Right cardiac atrium (tissue), 5 donors: ENCODE measurements at regions not wholly inside any gene's neighbourhood (a gene's known extent, or its start where the extent isn't known, plus 50 kb on each side); places are given as distances from the start of the nearest gene placed in this dataset.

Source experiments
- ATAC-seq, 2 donors: fragments of 200-7000 bp; cut with Tn5 transposase; one replicate each; pipeline versions ENCODE4 v1.8.0 to v1.9.1; 2020; ENCODE audit warnings: moderate library complexity in 2 of 2, mild to moderate bottlenecking in 1 of 2
- DNase-seq, 3 donors: peaks; one replicate each; pipeline ENCODE4 v3.0.0-alpha.2; 2020
- H3K27ac ChIP-seq: one replicate; pipeline ENCODE4 v1.5.1; 2013; ENCODE audit warnings: mild to moderate bottlenecking, low read length, control low read depth, moderate library complexity
- H3K27me3 ChIP-seq: one replicate; pipeline ENCODE4 v1.6.1; 2013; ENCODE audit not compliant: control insufficient read depth, insufficient read depth
- H3K4me1 ChIP-seq: one replicate; pipeline ENCODE4 v1.6.1; 2013; ENCODE audit warnings: low read length; ENCODE audit not compliant: control insufficient read depth, insufficient read depth
- H3K4me3 ChIP-seq: one replicate; pipeline ENCODE4 v1.5.1; 2013; ENCODE audit warnings: low read length, control low read depth
- H3K9me3 ChIP-seq: one replicate; pipeline ENCODE4 v1.6.1; 2013; ENCODE audit warnings: low read length; ENCODE audit not compliant: control insufficient read depth
- WGBS: extraction: QIAGEN DNeasy Blood & Tissue Kit; methylation state at CpG from one replicate; pipeline ENCODE4 v1.1.7; 2013; 5-methylcytosine and 5-hydroxymethylcytosine counted together
- intact Hi-C, 4 donors: fragments of 100-400 bp; cut with DNase I; formaldehyde crosslinking; loops; one replicate each; pipeline versions ENCODE4 v1.11.0 to v1.14.0; 2022 to 2023
- donor health status: healthy with polysubstance abuse.
- donor health status: DM: no; HTN: yes; CAD: no.
- donor health status: DM: no; HTN: no; CAD: no.
- donor health status: DM: no; HTN: yes; CAD: no; lungs with severe emphysema.
- donor health status: DM: yes; HTN: yes; CAD: no.

DNA sequence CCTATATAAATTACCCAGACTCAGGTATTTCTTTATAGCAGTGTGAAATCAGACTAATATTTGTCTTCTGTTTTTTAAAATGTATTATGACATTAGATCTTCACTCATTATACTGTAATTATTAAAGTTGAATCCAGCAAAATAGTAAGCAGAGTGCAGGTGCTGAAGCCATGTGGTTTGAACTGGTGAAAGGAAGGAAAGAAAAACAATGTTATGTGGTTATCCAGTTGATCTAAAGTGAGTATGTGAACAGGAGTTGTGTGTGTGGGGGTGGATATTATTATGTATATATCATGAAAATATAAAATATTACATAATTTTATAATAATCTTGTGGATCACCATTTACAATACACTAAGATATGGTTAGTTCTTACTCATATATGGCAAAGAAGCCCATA is 593.7 kb downstream of the SEMA5A start:
- no peaks in the 10 kb centered on the region for H3K27me3 ChIP-seq
- no peak overlapping the region for H3K4me3 ChIP-seq
- ATAC-seq (no peak), DNase-seq (no peak)
- H3K27ac ChIP-seq: no peak overlapping the region
- intact Hi-C loops: no loop called here
- no peaks in the 10 kb centered on the region for H3K4me1 ChIP-seq
- H3K9me3 ChIP-seq: peaks cover 4% of the 10 kb centered on the region

GRCh38 chr5:8953016-8953415 is 592.9 kb downstream of the SEMA5A start:
- peaks cover 4% of the 10 kb centered on the region for H3K9me3 ChIP-seq
- H3K4me1 ChIP-seq: no peaks in the 10 kb centered on the region
- H3K27me3 ChIP-seq: no peaks in the 10 kb centered on the region
- DNase-seq (no peak), ATAC-seq (no peak)
- intact Hi-C loops: no loop called here
- H3K27ac ChIP-seq: no peak overlapping the region
- H3K4me3 ChIP-seq: no peak overlapping the region
- WGBS: 46% methylated on average over 1 of the region's 1 CpG

DNA sequence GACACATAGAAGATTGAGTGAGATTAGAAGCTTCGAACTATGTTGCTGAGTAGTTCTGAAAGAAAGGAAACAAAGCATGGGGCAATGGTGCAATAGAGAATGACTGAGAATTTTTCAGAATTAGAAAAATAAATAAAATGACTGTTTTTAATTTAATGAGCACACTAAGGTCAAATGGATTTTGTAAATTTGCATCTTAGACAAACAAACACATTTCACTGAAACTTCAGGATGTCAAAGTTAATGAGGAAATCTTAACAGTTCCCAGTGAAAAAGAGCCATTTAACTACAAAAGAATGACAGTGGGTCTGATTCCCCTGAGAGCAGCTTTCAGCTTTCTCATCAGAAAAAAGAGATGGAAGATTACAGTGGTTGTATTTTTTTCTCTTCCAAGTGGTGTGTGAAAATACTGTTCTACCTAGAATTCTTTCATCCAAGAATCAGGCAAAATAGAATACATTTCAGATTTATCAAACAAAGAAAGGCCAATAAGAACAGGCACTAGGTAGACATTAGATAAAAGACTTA is 591.9 kb downstream of the SEMA5A start:
- 71% methylated on average over 1 of the region's 1 CpG for WGBS
- Histone ChIP-seq H3K9me3 (peaks cover 4% of the 10 kb centered on the region), H3K4me1 (no peaks in the 10 kb centered on the region), H3K27ac (no peak overlapping the region), H3K4me3 (no peak overlapping the region), H3K27me3 (no peaks in the 10 kb centered on the region)
- DNase-seq (no peak), ATAC-seq (no peak)
- intact Hi-C loops: no loop called here

GRCh38 chr5:8954801-8955200 is 591.1 kb downstream of the SEMA5A start:
- DNase-seq (no peak), ATAC-seq (no peak)
- intact Hi-C loops: no loop called here
- Histone ChIP-seq H3K4me3 (no peak overlapping the region), H3K4me1 (no peaks in the 10 kb centered on the region), H3K27ac (no peak overlapping the region), H3K27me3 (no peaks in the 10 kb centered on the region), H3K9me3 (peaks cover 4% of the 10 kb centered on the region)
- 48% methylated on average over 2 of the region's 2 CpGs for WGBS

GRCh38 chr5:8956659-8957058 is 589.2 kb downstream of the SEMA5A start:
- Histone ChIP-seq H3K27me3 (no peaks in the 10 kb centered on the region), H3K9me3 (peaks cover 4% of the 10 kb centered on the region), H3K4me1 (no peaks in the 10 kb centered on the region), H3K4me3 (no peak overlapping the region), H3K27ac (no peak overlapping the region)
- 86% methylated on average over 2 of the region's 2 CpGs for WGBS
- no peak for DNase-seq
- ATAC-seq: no peak
- intact Hi-C loops: no loop called here

DNA sequence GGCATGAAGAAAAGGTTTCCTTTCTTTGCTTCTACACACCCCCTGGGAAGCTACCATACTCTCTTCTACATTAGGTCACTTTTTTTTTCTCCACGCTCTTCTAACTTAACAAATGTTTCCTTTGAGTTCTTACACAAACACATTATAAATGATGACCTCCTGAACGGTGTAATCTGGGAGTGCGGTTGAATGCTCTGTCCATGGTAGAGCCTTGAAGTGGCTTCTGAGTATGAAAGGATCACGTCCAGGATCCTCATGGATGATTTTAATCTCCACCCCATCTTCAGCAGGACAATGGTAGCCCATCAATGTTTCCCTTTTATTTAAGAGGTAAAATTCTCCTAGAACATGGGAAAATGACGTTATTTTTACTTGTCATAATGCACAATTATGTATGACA is 587.3 kb downstream of the SEMA5A start:
- intact Hi-C loops: loop anchor here in 1 of 4 donors (2.0 kb wide), 1 partner anchor 34 kb away; no protein-coding TSS in a partner anchor
- Histone ChIP-seq H3K4me1 (no peaks in the 10 kb centered on the region), H3K27me3 (no peaks in the 10 kb centered on the region), H3K4me3 (no peak overlapping the region), H3K9me3 (peaks cover 4% of the 10 kb centered on the region), H3K27ac (no peak overlapping the region)
- ATAC-seq: no peak
- 62% methylated on average over 5 of the region's 5 CpGs for WGBS
- DNase-seq: no peak

GRCh38 chr5:8961219-8961618 is 584.7 kb downstream of the SEMA5A start:
- ATAC-seq (no peak), DNase-seq (no peak)
- intact Hi-C loops: no loop called here
- Histone ChIP-seq H3K27me3 (no peaks in the 10 kb centered on the region), H3K9me3 (peaks cover 2% of the 10 kb centered on the region), H3K4me1 (no peaks in the 10 kb centered on the region), H3K4me3 (no peak overlapping the region), H3K27ac (no peak overlapping the region)
- 69% methylated on average over 3 of the region's 3 CpGs for WGBS

DNA sequence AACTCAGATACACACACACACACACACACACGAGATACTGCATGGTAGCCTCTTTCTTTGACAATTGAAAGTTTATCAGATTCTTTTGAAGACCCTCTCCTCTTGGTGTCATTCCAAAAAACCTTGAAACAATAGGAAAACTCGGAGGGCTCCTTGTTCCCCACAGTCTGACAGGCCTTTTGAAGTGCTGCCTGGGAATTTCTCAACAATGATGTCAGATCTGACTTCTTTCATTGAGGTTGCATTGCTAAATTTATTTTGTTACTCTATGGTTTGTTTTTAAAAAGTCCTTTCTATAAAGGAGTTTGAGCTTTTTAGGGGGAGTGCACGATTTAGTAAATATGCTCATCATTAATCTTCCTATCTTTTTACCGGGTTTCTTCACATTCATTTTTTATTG is 583.9 kb downstream of the SEMA5A start:
- H3K9me3 ChIP-seq: peaks cover 2% of the 10 kb centered on the region
- intact Hi-C loops: no loop called here
- H3K27me3 ChIP-seq: no peaks in the 10 kb centered on the region
- H3K4me3 ChIP-seq: no peak overlapping the region
- 62% methylated on average over 4 of the region's 4 CpGs for WGBS
- no peaks in the 10 kb centered on the region for H3K4me1 ChIP-seq
- ATAC-seq (no peak), DNase-seq (no peak)
- no peak overlapping the region for H3K27ac ChIP-seq

DNA sequence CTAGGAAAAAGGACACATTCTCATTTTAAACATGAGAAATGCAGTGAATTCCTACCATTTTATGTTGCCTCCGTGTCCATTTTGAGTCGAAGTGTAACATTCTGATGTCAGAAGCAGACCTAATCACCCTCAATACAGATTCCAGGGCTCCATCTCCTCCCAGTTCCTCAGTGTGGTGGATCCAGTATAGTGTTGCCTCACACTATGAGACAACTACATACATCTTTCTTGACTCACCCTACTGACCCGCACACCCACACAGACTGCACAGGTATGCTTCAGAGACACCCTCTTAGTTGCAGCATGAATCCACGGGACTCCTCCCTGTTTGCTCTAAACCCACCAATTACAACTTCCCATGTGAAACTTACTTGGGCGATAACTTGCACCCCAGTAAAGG is 564.9 kb downstream of the SEMA5A start:
- intact Hi-C loops: no loop called here
- peaks cover 4% of the 10 kb centered on the region for H3K9me3 ChIP-seq
- WGBS: 86% methylated on average over 5 of the region's 5 CpGs
- ATAC-seq (no peak), DNase-seq (no peak)
- no peaks in the 10 kb centered on the region for H3K27me3 ChIP-seq
- H3K4me3 ChIP-seq: no peak overlapping the region
- H3K27ac ChIP-seq: no peak overlapping the region
- H3K4me1 ChIP-seq: no peaks in the 10 kb centered on the region

DNA sequence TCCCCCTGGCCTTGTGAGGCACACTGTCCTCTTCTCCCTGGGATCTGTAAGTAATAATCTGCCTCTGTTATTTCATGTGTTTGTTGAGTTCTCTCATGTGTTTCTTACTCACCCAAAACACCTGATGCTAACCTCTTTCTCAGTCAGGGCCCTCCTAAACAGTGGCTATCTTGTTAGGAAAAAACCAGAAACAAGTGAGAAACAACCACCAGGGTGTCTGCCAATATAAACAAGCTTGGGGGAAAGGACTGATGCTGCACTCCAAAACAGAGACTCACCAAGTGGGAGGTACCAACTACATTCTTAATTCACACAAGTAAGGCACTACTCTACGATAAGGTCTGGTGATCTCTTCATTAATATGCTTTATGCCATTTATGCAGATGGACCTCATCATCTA is 564.4 kb downstream of the SEMA5A start:
- WGBS: 71% methylated on average over 1 of the region's 1 CpG
- H3K9me3 ChIP-seq: peaks cover 4% of the 10 kb centered on the region
- H3K4me3 ChIP-seq: no peak overlapping the region
- no peaks in the 10 kb centered on the region for H3K4me1 ChIP-seq
- no peaks in the 10 kb centered on the region for H3K27me3 ChIP-seq
- DNase-seq: no peak
- no peak for ATAC-seq
- intact Hi-C loops: no loop called here
- no peak overlapping the region for H3K27ac ChIP-seq

DNA sequence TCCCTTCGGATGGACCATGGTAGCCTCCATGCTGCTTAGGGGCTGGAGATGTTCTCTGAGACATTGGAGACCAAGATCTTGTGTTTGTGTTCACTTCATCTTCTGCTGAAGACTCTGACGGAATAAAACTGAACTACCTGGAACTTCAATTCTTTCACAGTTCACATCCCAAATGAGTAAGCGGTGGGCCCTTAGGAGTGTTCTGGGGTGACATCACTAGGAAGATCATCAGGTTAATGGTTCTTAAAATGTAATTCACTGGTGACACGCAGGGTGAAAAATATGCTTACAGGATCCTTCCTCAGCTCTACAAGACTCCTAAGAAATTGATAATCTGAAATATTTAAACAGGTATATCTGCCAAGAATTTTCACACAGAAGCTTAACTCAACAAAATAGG is 561.5 kb downstream of the SEMA5A start:
- Histone ChIP-seq H3K9me3 (peaks cover 2% of the 10 kb centered on the region), H3K27ac (no peak overlapping the region), H3K4me3 (no peak overlapping the region), H3K27me3 (no peaks in the 10 kb centered on the region), H3K4me1 (no peaks in the 10 kb centered on the region)
- intact Hi-C loops: no loop called here
- DNase-seq (no peak), ATAC-seq (no peak)
- 86% methylated on average over 4 of the region's 4 CpGs for WGBS
